Gastroesophageal sphincter (tissue), 3 donors: ENCODE measurements at regions not wholly inside any gene's neighbourhood (a gene's known extent, or its start where the extent isn't known, plus 50 kb on each side); places are given as distances from the start of the nearest gene placed in this dataset.

Experiments
- CTCF ChIP-seq, 4 experiments: fragments of 200-600 bp in 2 of 4; fragments of 450-650 bp in 2 of 4; sonication (generic) in 1 of 4; IDR thresholded peaks; one replicate each; pipeline ENCODE4 v1.5.1; 2017 to 2019; ENCODE audit warnings: antibody characterized with exemption in 4 of 4, mild to moderate bottlenecking in 2 of 4, moderate library complexity in 2 of 4
- POLR2A ChIP-seq, 2 donors: fragments of 450-650 bp; IDR thresholded peaks; one replicate each; pipeline ENCODE4 v1.6.1; 2017; ENCODE audit warnings: antibody characterized with exemption in 2 of 2, mild to moderate bottlenecking in 2 of 2, moderate library complexity in 1 of 2
- POLR2AphosphoS5 ChIP-seq: sonication (generic); formaldehyde crosslinking; IDR thresholded peaks from one replicate; pipeline ENCODE4 v1.6.1; 2017; ENCODE audit warnings: antibody characterized with exemption

DNA sequence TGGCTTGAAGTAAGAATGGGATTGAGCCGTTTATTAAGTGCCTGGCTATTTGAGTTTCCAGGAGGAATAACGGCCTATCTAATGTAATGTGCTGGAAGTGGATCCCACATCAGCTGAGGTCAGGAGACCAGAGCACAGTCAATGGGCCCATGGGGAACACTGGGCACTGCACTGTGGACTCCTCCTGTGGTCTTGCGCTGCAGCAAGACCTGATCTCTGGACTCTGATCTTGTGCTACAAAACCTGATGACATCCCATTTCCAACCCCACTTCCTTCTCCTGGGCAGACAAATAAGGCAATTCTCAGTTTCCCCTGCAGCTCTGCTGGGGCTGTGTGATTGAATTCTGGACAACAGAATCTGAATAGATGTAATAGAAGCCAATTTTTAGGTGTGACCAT is 151.7 kb upstream of the ADCY2 start:
- TF ChIP-seq POLR2AphosphoS5: no peak
- TF ChIP-seq CTCF (IDR thresholded peaks at IDR 0.05): no peak
- TF ChIP-seq POLR2A (IDR thresholded peaks at IDR 0.05): no peak
